22Rv1 (cell line): ENCODE measurements at regions not wholly inside any gene's neighbourhood (a gene's known extent, or its start where the extent isn't known, plus 50 kb on each side); places are given as distances from the start of the nearest gene placed in this dataset.

Experiments used
- H3K27ac ChIP-seq: fragments of 450-650 bp; 2 replicates; pipeline ENCODE4 v1.5.1; 2017
- ZFX ChIP-seq: fragments of 450-650 bp; IDR thresholded peaks from 2 replicates; pipeline ENCODE4 v1.6.1; 2017; ENCODE audit warnings: antibody characterized with exemption, borderline replicate concordance
- TF ChIP-seq, protein P1 (sequence below): fragments of 450-650 bp; IDR thresholded peaks from 2 replicates; pipeline ENCODE4 v1.5.1; 2017; ENCODE audit warnings: mild to moderate bottlenecking

DNA sequence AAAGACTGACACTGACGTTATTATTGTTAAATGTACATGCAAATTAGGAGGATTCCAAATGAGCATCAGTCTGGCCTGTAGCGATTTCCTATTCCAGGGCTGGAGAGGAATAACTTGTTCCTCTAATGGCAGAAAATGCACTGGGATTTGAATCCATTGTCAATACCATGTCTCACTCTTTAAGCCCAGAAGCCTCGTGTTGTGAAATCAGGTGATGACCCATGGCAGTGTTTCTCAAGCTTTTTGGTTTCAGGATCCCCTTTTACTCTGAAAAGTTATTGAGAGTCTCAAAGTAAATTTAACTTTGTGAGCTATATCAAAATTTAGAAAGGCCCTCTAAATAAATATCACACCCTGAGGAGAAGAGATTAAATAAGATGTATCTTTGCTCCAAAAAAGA lies 279.2 kb downstream of the GALR1 start:
- TF ChIP-seq, protein P1, sequence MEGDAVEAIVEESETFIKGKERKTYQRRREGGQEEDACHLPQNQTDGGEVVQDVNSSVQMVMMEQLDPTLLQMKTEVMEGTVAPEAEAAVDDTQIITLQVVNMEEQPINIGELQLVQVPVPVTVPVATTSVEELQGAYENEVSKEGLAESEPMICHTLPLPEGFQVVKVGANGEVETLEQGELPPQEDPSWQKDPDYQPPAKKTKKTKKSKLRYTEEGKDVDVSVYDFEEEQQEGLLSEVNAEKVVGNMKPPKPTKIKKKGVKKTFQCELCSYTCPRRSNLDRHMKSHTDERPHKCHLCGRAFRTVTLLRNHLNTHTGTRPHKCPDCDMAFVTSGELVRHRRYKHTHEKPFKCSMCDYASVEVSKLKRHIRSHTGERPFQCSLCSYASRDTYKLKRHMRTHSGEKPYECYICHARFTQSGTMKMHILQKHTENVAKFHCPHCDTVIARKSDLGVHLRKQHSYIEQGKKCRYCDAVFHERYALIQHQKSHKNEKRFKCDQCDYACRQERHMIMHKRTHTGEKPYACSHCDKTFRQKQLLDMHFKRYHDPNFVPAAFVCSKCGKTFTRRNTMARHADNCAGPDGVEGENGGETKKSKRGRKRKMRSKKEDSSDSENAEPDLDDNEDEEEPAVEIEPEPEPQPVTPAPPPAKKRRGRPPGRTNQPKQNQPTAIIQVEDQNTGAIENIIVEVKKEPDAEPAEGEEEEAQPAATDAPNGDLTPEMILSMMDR, result no peak
- no peak overlapping the region for H3K27ac ChIP-seq

DNA sequence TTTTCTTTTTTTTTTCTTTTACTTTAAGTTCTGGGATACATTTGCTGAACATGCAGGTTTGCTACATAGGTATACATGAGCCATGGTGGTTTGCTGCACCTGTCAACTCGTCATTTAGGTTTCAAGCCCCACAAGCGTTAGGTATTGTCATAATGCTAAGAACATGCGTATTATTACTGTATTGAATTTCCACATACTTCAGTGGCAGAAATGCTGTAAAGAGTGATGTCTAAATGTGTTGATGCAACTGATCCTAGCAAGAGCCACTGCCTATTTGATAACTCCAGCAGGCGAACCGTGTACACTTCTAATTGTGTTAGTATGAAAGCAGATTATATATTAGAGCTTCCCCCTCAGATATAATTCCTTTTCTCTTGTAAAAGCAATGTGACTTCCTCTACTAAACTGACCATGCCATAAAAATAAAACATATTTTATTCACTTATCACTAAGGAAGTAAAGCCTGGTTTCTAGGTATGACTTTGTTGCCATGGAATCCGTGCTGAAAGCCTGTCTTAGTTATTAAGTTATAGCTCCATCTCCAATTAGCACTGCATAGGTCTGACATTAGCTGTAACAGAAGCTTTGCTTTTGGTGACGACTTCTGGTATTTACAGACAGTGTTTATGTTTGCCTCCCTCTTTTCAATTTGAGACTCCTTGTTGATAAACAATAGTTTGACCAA lies 280.0 kb downstream of the GALR1 start:
- no peak overlapping the region for H3K27ac ChIP-seq
- no peak for TF ChIP-seq ZFX

DNA sequence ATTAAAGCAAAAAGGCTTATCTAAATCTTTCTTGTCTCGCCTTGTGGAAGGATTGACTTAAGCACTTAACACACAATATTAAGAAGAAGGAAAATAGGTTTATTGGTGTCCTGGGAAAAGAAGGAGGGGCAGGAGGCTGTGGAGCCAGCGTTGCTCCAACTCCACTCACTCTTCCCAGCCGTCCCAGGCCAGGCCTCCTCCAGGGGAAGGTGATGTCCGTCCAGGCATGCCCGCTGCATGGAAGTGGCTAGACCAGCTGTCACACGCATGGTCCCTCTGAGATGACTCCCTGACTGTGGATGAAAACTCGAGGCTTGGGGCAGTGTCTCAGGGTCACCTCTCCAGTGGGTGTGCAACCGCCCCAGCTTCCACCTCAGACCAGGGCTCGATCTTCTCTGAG lies 281.1 kb downstream of the GALR1 start:
- TF ChIP-seq, protein P1, result no peak
- TF ChIP-seq ZFX, result no peak
- H3K27ac ChIP-seq, result no peak overlapping the region

DNA sequence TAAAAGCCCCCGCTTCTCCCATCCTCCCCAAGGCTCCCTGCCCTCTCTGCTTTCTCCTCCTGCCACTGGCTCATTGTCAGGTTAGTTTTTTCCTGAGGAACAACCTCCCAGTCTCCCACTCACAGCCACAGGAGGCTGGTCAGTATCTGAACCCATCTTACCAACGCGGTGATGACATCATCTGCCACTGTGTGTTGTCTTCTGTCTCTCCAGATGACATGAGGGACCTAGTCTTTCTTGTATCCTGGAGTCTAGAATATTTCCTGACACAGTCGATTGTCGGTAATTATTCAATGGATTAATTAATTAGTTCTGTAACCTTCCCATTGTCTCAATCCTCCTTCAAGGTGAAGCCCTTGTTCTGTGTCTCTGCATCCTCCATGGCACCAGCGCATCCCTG lies 290.2 kb downstream of the GALR1 start:
- TF ChIP-seq ZFX, result no peak
- TF ChIP-seq, protein P1, result no peak
- H3K27ac ChIP-seq, result no peak overlapping the region

DNA sequence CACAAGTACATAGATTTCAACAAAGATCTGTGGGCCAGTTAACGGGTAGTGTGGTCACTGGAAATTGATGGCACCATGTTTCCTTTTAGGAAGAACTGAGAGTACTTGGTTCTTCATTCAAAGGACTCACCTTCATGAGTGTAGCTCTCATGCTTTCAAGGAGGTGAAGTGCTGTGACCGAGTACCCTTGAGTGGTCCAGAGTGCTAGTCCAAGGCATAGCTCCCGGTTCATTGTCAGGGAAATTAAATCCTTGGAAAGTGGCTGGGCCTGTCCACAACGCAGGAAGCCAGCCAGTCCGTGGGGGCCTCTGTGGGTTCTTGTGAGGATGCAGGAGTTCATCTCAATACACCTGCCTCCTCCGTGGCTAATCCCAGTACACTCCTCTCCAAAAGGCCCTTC lies 295.1 kb downstream of the GALR1 start:
- TF ChIP-seq ZFX, result no peak
- TF ChIP-seq, protein P1, result no peak
- no peak overlapping the region for H3K27ac ChIP-seq

DNA sequence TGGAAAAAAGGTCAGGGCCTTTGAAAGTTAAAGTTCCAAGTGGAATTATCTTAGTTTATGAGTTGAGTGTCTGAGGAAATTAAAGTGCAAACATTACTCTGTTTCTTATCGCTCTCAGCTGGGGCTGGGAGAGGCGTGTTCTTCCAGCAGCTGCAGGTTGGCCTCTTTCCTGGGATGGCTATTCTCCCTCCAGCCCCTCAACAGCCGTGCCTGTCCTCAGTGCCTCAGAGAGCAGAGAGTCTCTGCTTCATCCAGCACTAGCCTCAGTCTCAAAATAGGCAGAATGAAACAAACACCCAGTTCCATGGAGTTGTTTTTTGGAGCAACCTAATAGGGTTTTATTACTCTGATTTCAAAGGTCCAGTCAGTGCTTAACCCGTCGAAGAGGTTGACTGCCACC lies 298.1 kb downstream of the GALR1 start:
- no peak for TF ChIP-seq ZFX
- TF ChIP-seq, protein P1, result no peak
- H3K27ac ChIP-seq, result no peak overlapping the region

DNA sequence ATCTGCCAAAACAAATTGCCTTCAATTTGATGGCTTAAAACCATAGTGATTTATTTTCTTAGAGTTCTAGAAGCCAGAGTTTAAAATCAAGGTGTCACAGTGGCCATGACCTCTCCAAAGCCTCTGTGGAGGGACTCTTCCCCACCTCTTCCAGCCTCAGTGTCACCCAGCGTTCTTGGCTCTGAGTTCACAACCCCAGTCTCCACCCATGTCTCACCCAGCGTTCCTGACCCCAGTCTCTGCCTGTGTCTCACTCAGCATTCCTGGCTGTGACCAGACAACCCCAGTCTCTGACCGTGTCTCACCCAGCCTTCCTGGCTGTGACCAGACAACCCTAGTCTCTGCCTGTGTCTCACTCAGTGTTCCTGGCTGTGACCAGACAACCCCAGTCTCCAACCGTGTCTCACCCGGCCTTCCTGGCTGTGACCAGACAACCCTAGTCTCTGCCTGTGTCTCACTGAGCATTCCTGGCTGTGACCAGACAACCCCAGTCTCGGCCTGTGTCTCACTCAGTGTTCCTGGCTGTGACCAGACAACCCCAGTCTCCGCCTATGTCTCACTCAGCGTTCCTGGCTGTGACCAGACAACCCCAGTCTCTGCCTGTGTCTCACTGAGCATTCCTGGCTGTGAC lies 299.3 kb downstream of the GALR1 start:
- H3K27ac ChIP-seq, result no peak overlapping the region
- TF ChIP-seq, protein P1, result no peak
- no peak for TF ChIP-seq ZFX
